Adrenal gland (tissue), 5 donors: ENCODE measurements at regions not wholly inside any gene's neighbourhood (a gene's known extent, or its start where the extent isn't known, plus 50 kb on each side); places are given as distances from the start of the nearest gene placed in this dataset.

ENCODE experiments used
- POLR2A ChIP-seq, 2 donors: fragments of 450-650 bp; IDR thresholded peaks; one replicate each; pipeline ENCODE4 v1.6.1; 2017; ENCODE audit warnings: antibody characterized with exemption in 2 of 2, mild to moderate bottlenecking in 2 of 2, moderate library complexity in 1 of 2
- TF ChIP-seq, protein P1 (sequence below), 6 experiments: fragments of 450-650 bp in 4 of 6; fragments of 200-600 bp in 2 of 6; sonication (generic) in 1 of 6; IDR thresholded peaks; 1 replicate in 5 of 6; 2 replicates in 1 of 6; pipeline versions ENCODE4 v1.5.1 to v1.8.0; 2016 to 2021; ENCODE audit warnings: antibody characterized with exemption in 6 of 6, mild to moderate bottlenecking in 2 of 6, moderate library complexity in 1 of 6
- donor health status: DM: no; HTN: no; CAD: no.

GRCh38 chr9:82054264-82055015 is 65.9 kb downstream of the SPATA31D1 start:
- TF ChIP-seq, protein P1, sequence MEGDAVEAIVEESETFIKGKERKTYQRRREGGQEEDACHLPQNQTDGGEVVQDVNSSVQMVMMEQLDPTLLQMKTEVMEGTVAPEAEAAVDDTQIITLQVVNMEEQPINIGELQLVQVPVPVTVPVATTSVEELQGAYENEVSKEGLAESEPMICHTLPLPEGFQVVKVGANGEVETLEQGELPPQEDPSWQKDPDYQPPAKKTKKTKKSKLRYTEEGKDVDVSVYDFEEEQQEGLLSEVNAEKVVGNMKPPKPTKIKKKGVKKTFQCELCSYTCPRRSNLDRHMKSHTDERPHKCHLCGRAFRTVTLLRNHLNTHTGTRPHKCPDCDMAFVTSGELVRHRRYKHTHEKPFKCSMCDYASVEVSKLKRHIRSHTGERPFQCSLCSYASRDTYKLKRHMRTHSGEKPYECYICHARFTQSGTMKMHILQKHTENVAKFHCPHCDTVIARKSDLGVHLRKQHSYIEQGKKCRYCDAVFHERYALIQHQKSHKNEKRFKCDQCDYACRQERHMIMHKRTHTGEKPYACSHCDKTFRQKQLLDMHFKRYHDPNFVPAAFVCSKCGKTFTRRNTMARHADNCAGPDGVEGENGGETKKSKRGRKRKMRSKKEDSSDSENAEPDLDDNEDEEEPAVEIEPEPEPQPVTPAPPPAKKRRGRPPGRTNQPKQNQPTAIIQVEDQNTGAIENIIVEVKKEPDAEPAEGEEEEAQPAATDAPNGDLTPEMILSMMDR (IDR thresholded peaks at IDR 0.05) = no peak
- no peak for TF ChIP-seq POLR2A (IDR thresholded peaks at IDR 0.05)
